Astrocyte (in vitro differentiated cells and primary cell): ENCODE measurements at regions not wholly inside any gene's neighbourhood (a gene's known extent, or its start where the extent isn't known, plus 50 kb on each side); places are given as distances from the start of the nearest gene placed in this dataset.

Experiments used
- DNase-seq: peaks from one replicate; pipeline ENCODE4 v3.0.0-alpha.2; 2010; ENCODE audit warnings: low read depth
- FAIRE-seq: peaks from 2 replicates; lab custom pipeline; 2011; peaks lifted over from hg19 to GRCh38; lab: Jason Lieb, UNC
- H2AFZ ChIP-seq: 2 replicates; pipeline ENCODE4 v1.6.0; 2012; ENCODE audit warnings: low read depth, low read length, inconsistent platforms
- H3K27ac ChIP-seq: 2 replicates; pipeline ENCODE4 v1.5.1; 2011; ENCODE audit warnings: low read depth, low read length, inconsistent platforms
- H3K27me3 ChIP-seq: 2 replicates; pipeline ENCODE4 v1.6.0; 2011; ENCODE audit warnings: low read length, inconsistent platforms; ENCODE audit not compliant: insufficient read depth
- H3K36me3 ChIP-seq: 2 replicates; pipeline ENCODE4 v1.5.1; 2011; ENCODE audit warnings: low read length, inconsistent platforms; ENCODE audit not compliant: insufficient read depth
- H3K4me1 ChIP-seq: 2 replicates; pipeline ENCODE4 v1.5.1; 2011; ENCODE audit warnings: low read length, inconsistent platforms; ENCODE audit not compliant: insufficient read depth
- H3K4me2 ChIP-seq: 2 replicates; pipeline ENCODE4 v1.6.0; 2012; ENCODE audit warnings: low read length, inconsistent platforms
- H3K4me3 ChIP-seq: 2 replicates; pipeline ENCODE4 v1.5.1; 2011; ENCODE audit warnings: low read depth, mild to moderate bottlenecking, low read length, inconsistent platforms; ENCODE audit not compliant: insufficient read depth
- H3K79me2 ChIP-seq: 2 replicates; pipeline ENCODE4 v1.6.0; 2012; ENCODE audit warnings: mild to moderate bottlenecking, low read length, inconsistent platforms; ENCODE audit not compliant: insufficient read depth
- H3K9ac ChIP-seq: 2 replicates; pipeline ENCODE4 v1.6.0; 2012; ENCODE audit warnings: mild to moderate bottlenecking, low read length, inconsistent platforms
- H3K9me3 ChIP-seq: 2 replicates; pipeline ENCODE4 v1.5.1; 2012; ENCODE audit warnings: low read depth, mild to moderate bottlenecking, low read length, inconsistent platforms; ENCODE audit not compliant: insufficient read depth
- H4K20me1 ChIP-seq: 2 replicates; pipeline ENCODE4 v1.6.0; 2012; ENCODE audit warnings: low read length, inconsistent platforms; ENCODE audit not compliant: insufficient read depth
- H3K27ac Mint-ChIP-seq: one replicate; pipeline ENCODE4 v1.8.0; 2021; ENCODE audit warnings: mild to moderate bottlenecking, mixed read lengths; ENCODE audit not compliant: unreplicated experiment
- H3K27me3 Mint-ChIP-seq: one replicate; pipeline ENCODE4 v1.8.0; 2021; ENCODE audit warnings: low read depth, mixed read lengths; ENCODE audit not compliant: unreplicated experiment
- H3K36me3 Mint-ChIP-seq: one replicate; pipeline ENCODE4 v1.8.0; 2021; ENCODE audit warnings: low read depth, mixed read lengths; ENCODE audit not compliant: unreplicated experiment
- H3K4me1 Mint-ChIP-seq: one replicate; pipeline ENCODE4 v1.8.0; 2021; ENCODE audit warnings: low read depth, mixed read lengths; ENCODE audit not compliant: unreplicated experiment
- H3K4me3 Mint-ChIP-seq: one replicate; pipeline ENCODE4 v1.8.0; 2021; ENCODE audit warnings: mild to moderate bottlenecking, moderate library complexity, mixed read lengths; ENCODE audit not compliant: unreplicated experiment
- H3K9me3 Mint-ChIP-seq: one replicate; pipeline ENCODE4 v1.8.0; 2021; ENCODE audit warnings: mild to moderate bottlenecking, mixed read lengths; ENCODE audit not compliant: unreplicated experiment
- EZH2 ChIP-seq: IDR thresholded peaks from 2 replicates; pipeline ENCODE4 v1.6.1; 2012; ENCODE audit warnings: mild to moderate bottlenecking, low read length, inconsistent platforms; ENCODE audit not compliant: insufficient read depth
- TF ChIP-seq, protein P1 (sequence below): IDR thresholded peaks from 2 replicates; pipeline ENCODE4 v1.5.1; 2011; ENCODE audit warnings: low read depth, mild to moderate bottlenecking, inconsistent platforms, low read length, moderate library complexity; ENCODE audit not compliant: insufficient read depth

DNA sequence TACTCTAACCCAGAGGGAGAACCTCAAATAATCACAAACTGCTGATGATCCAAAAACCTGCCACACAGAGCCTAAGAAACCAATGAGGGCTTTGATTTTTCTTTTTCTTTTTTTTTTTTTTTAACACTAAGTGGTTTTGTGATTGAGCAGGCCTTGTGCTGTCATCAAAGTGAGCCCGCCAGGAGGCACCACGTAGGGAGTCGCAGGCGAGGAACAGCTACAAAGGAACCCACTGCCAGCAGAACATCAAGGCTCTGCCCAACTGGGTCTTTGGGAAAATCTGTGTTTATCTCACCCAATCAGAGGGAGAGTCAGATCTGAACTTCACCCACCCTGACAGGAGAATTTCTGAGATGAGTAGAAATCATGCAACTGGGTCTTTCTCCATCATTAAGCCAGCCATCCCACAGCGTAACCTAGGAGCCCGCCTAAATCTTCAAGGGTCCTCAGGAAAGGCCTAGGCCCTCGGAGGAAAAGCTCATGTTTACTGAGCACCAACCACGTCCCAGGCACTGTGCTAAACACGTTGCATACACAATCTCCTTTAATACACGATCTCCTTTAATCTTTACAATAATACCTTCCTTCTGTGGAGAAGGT is 126.9 kb upstream of the FSTL4 start:
- Histone ChIP-seq H3K27ac (no peak overlapping the region), H3K4me1 (peaks cover 8% of the 10 kb centered on the region), H3K36me3 (no peaks in the 10 kb centered on the region), H3K79me2 (no peaks in the 10 kb centered on the region), H2AFZ (no peak overlapping the region), H3K4me3 (no peak overlapping the region), H3K9ac (no peak overlapping the region), H3K9me3 (no peaks in the 10 kb centered on the region), H4K20me1 (no peaks in the 10 kb centered on the region), H3K27me3 (peaks cover 5% of the 10 kb centered on the region), H3K4me2 (no peak overlapping the region)
- Mint-ChIP-seq H3K4me1 (peaks cover 10% of the 10 kb centered on the region), H3K27me3 (peaks cover 21% of the 10 kb centered on the region), H3K4me3 (no peak overlapping the region), H3K27ac (no peak overlapping the region), H3K36me3 (no peaks in the 10 kb centered on the region), H3K9me3 (no peaks in the 10 kb centered on the region)
- no peak for DNase-seq
- FAIRE-seq = no peak
- no peak for TF ChIP-seq EZH2

DNA sequence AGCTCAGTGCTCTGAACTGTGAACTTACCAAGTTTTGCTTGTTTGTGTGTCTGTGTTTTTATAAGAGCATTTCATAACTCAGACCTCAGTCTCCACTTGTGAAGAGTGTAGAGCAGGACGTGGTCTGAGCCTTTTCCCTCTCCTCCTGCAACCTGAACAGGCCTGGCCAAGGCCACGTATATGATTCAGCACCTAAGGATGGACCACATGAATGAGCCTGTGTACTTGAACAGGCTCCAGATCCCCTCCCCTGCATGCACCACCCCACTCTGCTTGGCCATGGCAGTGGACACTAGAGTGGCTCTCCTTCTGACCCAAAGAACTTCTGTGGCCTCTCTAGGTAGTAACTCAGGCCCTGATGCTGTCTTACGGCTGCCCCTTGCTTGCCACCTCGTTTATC is 125.9 kb upstream of the FSTL4 start:
- no peak overlapping the region for H3K4me2 ChIP-seq
- no peaks in the 10 kb centered on the region for H3K36me3 ChIP-seq
- no peak overlapping the region for H3K27ac ChIP-seq
- FAIRE-seq (no peak), DNase-seq (peak; percentile 37)
- H3K27me3 ChIP-seq = peaks cover 3% of the 10 kb centered on the region
- H3K9me3 ChIP-seq = no peaks in the 10 kb centered on the region
- Mint-ChIP-seq H3K4me3 (no peak overlapping the region), H3K9me3 (peaks cover 3% of the 10 kb centered on the region), H3K4me1 (peaks cover 10% of the 10 kb centered on the region), H3K27ac (no peak overlapping the region), H3K36me3 (no peaks in the 10 kb centered on the region), H3K27me3 (peaks cover 18% of the 10 kb centered on the region)
- H3K79me2 ChIP-seq = no peaks in the 10 kb centered on the region
- no peak overlapping the region for H3K4me3 ChIP-seq
- TF ChIP-seq EZH2 = no peak
- TF ChIP-seq, protein P1, sequence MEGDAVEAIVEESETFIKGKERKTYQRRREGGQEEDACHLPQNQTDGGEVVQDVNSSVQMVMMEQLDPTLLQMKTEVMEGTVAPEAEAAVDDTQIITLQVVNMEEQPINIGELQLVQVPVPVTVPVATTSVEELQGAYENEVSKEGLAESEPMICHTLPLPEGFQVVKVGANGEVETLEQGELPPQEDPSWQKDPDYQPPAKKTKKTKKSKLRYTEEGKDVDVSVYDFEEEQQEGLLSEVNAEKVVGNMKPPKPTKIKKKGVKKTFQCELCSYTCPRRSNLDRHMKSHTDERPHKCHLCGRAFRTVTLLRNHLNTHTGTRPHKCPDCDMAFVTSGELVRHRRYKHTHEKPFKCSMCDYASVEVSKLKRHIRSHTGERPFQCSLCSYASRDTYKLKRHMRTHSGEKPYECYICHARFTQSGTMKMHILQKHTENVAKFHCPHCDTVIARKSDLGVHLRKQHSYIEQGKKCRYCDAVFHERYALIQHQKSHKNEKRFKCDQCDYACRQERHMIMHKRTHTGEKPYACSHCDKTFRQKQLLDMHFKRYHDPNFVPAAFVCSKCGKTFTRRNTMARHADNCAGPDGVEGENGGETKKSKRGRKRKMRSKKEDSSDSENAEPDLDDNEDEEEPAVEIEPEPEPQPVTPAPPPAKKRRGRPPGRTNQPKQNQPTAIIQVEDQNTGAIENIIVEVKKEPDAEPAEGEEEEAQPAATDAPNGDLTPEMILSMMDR = no peak
- H2AFZ ChIP-seq = no peak overlapping the region
- peaks cover 8% of the 10 kb centered on the region for H3K4me1 ChIP-seq
- no peaks in the 10 kb centered on the region for H4K20me1 ChIP-seq
- H3K9ac ChIP-seq = no peak overlapping the region

GRCh38 chr5:133736512-133736911 is 124.2 kb upstream of the FSTL4 start:
- Mint-ChIP-seq H3K36me3 (no peaks in the 10 kb centered on the region), H3K9me3 (peaks cover 5% of the 10 kb centered on the region), H3K4me3 (no peak overlapping the region), H3K4me1 (peaks cover 10% of the 10 kb centered on the region), H3K27ac (no peak overlapping the region), H3K27me3 (peaks cover 11% of the 10 kb centered on the region)
- H3K4me2 ChIP-seq = no peak overlapping the region
- TF ChIP-seq, protein P1 = no peak
- no peak for TF ChIP-seq EZH2
- H3K27me3 ChIP-seq = no peaks in the 10 kb centered on the region
- DNase-seq = no peak
- no peaks in the 10 kb centered on the region for H3K36me3 ChIP-seq
- no peaks in the 10 kb centered on the region for H3K79me2 ChIP-seq
- no peak for FAIRE-seq
- no peak overlapping the region for H3K4me3 ChIP-seq
- no peak overlapping the region for H3K9ac ChIP-seq
- no peak overlapping the region for H3K27ac ChIP-seq
- no peaks in the 10 kb centered on the region for H3K9me3 ChIP-seq
- no peaks in the 10 kb centered on the region for H4K20me1 ChIP-seq
- H3K4me1 ChIP-seq = peaks cover 8% of the 10 kb centered on the region
- no peak overlapping the region for H2AFZ ChIP-seq
